ENCODE measurements at regions not wholly inside any gene's neighbourhood (a gene's known extent, or its start where the extent isn't known, plus 50 kb on each side); places are given as distances from the start of the nearest gene placed in this dataset.

- no peak for TF ChIP-seq CTCF (conservative IDR thresholded peaks at IDR 0.05; ENCODE audit: low read length)
- no peak for TF ChIP-seq EZH2phosphoT487 (IDR thresholded peaks at IDR 0.05; ENCODE audit: borderline replicate concordance)
Measured at GRCh38 chr6:166779381-166779780, 152.3 kb upstream of the RPS6KA2 start.

Data from Loucy (cell line).